Peyer's patch (tissue), 4 donors: ENCODE measurements at regions not wholly inside any gene's neighbourhood (a gene's known extent, or its start where the extent isn't known, plus 50 kb on each side); places are given as distances from the start of the nearest gene placed in this dataset.

ENCODE experiments used
- POLR2A ChIP-seq, 2 donors: fragments of 450-650 bp; IDR thresholded peaks; one replicate each; pipeline ENCODE4 v1.5.1; 2017; ENCODE audit warnings: antibody characterized with exemption in 2 of 2, mild to moderate bottlenecking in 2 of 2, moderate library complexity in 2 of 2
- TF ChIP-seq, protein P1 (sequence below), 6 experiments: fragments of 450-650 bp in 4 of 6; fragments of 200-600 bp in 2 of 6; sonication (generic) in 1 of 6; IDR thresholded peaks; one replicate each; pipeline ENCODE4 v1.5.1; 2017 to 2019; ENCODE audit warnings: antibody characterized with exemption in 6 of 6, mild to moderate bottlenecking in 3 of 6, moderate library complexity in 1 of 6

DNA sequence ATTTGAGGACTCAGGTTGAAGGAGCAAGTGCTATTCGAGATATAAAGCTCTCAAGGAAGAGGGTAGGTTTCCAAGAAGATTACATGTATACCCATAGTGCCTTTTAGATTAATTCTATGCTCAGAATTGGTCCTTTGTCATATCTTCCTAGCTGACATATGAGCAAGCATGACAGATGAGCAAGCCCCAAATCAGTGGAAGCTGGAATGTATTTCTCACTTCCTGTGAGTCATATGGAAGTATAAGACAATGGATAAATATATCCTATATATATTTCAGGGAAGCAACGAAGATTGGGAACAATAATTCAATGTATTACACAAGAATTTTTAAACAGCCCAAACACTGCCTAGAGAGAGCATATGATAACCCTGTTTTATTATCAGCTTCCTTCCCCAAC lies 674.1 kb upstream of the ATXN7L3B start:
- TF ChIP-seq, protein P1, sequence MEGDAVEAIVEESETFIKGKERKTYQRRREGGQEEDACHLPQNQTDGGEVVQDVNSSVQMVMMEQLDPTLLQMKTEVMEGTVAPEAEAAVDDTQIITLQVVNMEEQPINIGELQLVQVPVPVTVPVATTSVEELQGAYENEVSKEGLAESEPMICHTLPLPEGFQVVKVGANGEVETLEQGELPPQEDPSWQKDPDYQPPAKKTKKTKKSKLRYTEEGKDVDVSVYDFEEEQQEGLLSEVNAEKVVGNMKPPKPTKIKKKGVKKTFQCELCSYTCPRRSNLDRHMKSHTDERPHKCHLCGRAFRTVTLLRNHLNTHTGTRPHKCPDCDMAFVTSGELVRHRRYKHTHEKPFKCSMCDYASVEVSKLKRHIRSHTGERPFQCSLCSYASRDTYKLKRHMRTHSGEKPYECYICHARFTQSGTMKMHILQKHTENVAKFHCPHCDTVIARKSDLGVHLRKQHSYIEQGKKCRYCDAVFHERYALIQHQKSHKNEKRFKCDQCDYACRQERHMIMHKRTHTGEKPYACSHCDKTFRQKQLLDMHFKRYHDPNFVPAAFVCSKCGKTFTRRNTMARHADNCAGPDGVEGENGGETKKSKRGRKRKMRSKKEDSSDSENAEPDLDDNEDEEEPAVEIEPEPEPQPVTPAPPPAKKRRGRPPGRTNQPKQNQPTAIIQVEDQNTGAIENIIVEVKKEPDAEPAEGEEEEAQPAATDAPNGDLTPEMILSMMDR (IDR thresholded peaks at IDR 0.05): no peak
- TF ChIP-seq POLR2A (IDR thresholded peaks at IDR 0.05): no peak
